PFSK-1 (cell line): ENCODE measurements at regions not wholly inside any gene's neighbourhood (a gene's known extent, or its start where the extent isn't known, plus 50 kb on each side); places are given as distances from the start of the nearest gene placed in this dataset.

Source experiments
- POLR2AphosphoS5 ChIP-seq: IDR thresholded peaks from 2 replicates; pipeline ENCODE4 v1.6.1; 2012; ENCODE audit warnings: low read depth, mild to moderate bottlenecking, control low read depth, low read length, moderate library complexity
- SIN3A ChIP-seq: IDR thresholded peaks from 2 replicates; pipeline ENCODE4 v1.6.1; 2012; ENCODE audit warnings: mild to moderate bottlenecking, low read length, moderate library complexity, borderline replicate concordance; ENCODE audit not compliant: insufficient read depth
- TAF1 ChIP-seq: IDR thresholded peaks from 2 replicates; pipeline ENCODE4 v1.6.1; 2012; ENCODE audit warnings: low read length, control low read depth, borderline replicate concordance; ENCODE audit not compliant: insufficient read depth
- TF ChIP-seq, protein P1 (sequence below), 2 experiments: IDR thresholded peaks; 2 replicates each; pipeline versions ENCODE4 v1.6.1 to v1.8.0; 2011 to 2012; ENCODE audit warnings: low read depth in 2 of 2, low read length in 2 of 2, control low read depth in 1 of 2, inconsistent platforms in 1 of 2, mild to moderate bottlenecking in 1 of 2, moderate library complexity in 1 of 2; ENCODE audit not compliant: insufficient read depth in 1 of 2

DNA sequence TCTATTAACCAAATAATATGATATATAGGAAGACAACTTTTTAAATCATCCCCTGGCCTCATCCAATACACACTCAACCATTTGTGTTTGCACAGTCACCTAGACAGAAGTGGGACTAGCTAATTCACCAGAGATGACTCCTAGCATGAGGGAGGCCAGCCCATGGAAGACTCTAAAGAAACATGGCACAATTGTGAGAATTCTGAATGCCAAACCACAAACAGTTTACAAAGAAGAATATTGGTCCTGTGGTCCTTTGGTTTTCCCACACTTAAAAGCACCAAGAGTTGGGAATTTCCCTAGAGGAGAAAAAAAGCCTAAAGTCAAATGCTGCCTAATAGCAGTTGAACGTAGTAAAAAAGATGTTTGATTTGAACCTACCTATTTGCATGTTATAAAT, 609.9 kb downstream of the ACTL7B start:
- no peak for TF ChIP-seq POLR2AphosphoS5
- no peak for TF ChIP-seq SIN3A
- TF ChIP-seq, protein P1, sequence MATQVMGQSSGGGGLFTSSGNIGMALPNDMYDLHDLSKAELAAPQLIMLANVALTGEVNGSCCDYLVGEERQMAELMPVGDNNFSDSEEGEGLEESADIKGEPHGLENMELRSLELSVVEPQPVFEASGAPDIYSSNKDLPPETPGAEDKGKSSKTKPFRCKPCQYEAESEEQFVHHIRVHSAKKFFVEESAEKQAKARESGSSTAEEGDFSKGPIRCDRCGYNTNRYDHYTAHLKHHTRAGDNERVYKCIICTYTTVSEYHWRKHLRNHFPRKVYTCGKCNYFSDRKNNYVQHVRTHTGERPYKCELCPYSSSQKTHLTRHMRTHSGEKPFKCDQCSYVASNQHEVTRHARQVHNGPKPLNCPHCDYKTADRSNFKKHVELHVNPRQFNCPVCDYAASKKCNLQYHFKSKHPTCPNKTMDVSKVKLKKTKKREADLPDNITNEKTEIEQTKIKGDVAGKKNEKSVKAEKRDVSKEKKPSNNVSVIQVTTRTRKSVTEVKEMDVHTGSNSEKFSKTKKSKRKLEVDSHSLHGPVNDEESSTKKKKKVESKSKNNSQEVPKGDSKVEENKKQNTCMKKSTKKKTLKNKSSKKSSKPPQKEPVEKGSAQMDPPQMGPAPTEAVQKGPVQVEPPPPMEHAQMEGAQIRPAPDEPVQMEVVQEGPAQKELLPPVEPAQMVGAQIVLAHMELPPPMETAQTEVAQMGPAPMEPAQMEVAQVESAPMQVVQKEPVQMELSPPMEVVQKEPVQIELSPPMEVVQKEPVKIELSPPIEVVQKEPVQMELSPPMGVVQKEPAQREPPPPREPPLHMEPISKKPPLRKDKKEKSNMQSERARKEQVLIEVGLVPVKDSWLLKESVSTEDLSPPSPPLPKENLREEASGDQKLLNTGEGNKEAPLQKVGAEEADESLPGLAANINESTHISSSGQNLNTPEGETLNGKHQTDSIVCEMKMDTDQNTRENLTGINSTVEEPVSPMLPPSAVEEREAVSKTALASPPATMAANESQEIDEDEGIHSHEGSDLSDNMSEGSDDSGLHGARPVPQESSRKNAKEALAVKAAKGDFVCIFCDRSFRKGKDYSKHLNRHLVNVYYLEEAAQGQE (IDR thresholded peaks at IDR 0.05; ENCODE audit: insufficient read depth in 1 of 2, low read depth in 2 of 2, low read length in 2 of 2), result no peak
- TF ChIP-seq TAF1, result no peak
